H9 (cell line): ENCODE measurements at regions not wholly inside any gene's neighbourhood (a gene's known extent, or its start where the extent isn't known, plus 50 kb on each side); places are given as distances from the start of the nearest gene placed in this dataset.

Experiments used
- DNase-seq: peaks from one replicate; pipeline ENCODE4 v3.0.0-alpha.2; 2017
- H2AFZ ChIP-seq: one replicate; pipeline ENCODE4 v1.6.1; 2013; ENCODE audit warnings: mild to moderate bottlenecking, low read length, control low read depth, moderate library complexity
- H2AK5ac ChIP-seq: 2 replicates; pipeline ENCODE4 v1.6.1; 2013; ENCODE audit warnings: low read length, control low read depth, mixed read lengths; ENCODE audit not compliant: insufficient read length
- H2BK120ac ChIP-seq: one replicate; pipeline ENCODE4 v1.6.1; 2013; ENCODE audit warnings: low read depth, mild to moderate bottlenecking, low read length, control low read depth, inconsistent platforms; ENCODE audit not compliant: poor library complexity, severe bottlenecking
- H2BK12ac ChIP-seq: 2 replicates; pipeline ENCODE4 v1.6.1; 2013; ENCODE audit warnings: low read length, control low read depth, mixed read lengths, low read depth; ENCODE audit not compliant: insufficient read length
- H2BK15ac ChIP-seq: 2 replicates; pipeline ENCODE4 v1.6.1; 2013; ENCODE audit warnings: low read depth, low read length, control low read depth
- H2BK20ac ChIP-seq: one replicate; pipeline ENCODE4 v1.6.1; 2013; ENCODE audit warnings: low read depth, mild to moderate bottlenecking, low read length, control low read depth, inconsistent platforms; ENCODE audit not compliant: poor library complexity, severe bottlenecking
- H2BK5ac ChIP-seq: 2 replicates; pipeline ENCODE4 v1.6.1; 2013; ENCODE audit warnings: low read length, control low read depth, mixed read lengths; ENCODE audit not compliant: insufficient read length
- H3K14ac ChIP-seq: 2 replicates; pipeline ENCODE4 v1.6.1; 2013; ENCODE audit warnings: low read length, control low read depth; ENCODE audit not compliant: insufficient read depth
- H3K18ac ChIP-seq: 2 replicates; pipeline ENCODE4 v1.6.1; 2013; ENCODE audit warnings: low read depth, mild to moderate bottlenecking, mixed read lengths, low read length, control low read depth; ENCODE audit not compliant: insufficient read length
- H3K23ac ChIP-seq: 2 replicates; pipeline ENCODE4 v1.6.1; 2013; ENCODE audit warnings: low read length, control low read depth, mixed read lengths, low read depth; ENCODE audit not compliant: insufficient read length
- H3K23me2 ChIP-seq: 2 replicates; pipeline ENCODE4 v1.6.1; 2013; ENCODE audit warnings: low read depth, mild to moderate bottlenecking, mixed read lengths, low read length, control low read depth; ENCODE audit not compliant: insufficient read length, poor library complexity, severe bottlenecking
- H3K27ac ChIP-seq: 2 replicates; pipeline ENCODE4 v1.5.1; 2013; ENCODE audit warnings: low read length, control low read depth, mixed read lengths, low read depth; ENCODE audit not compliant: insufficient read length
- H3K27me3 ChIP-seq: 2 replicates; pipeline ENCODE4 v1.6.1; 2013; ENCODE audit warnings: low read length, control low read depth, inconsistent platforms; ENCODE audit not compliant: insufficient read depth
- H3K4ac ChIP-seq: 2 replicates; pipeline ENCODE4 v1.6.1; 2013; ENCODE audit warnings: low read depth, mild to moderate bottlenecking, control low read depth, inconsistent platforms, low read length, moderate library complexity
- H3K4me1 ChIP-seq: 2 replicates; pipeline ENCODE4 v1.6.1; 2013; ENCODE audit warnings: low read length, control low read depth, inconsistent platforms; ENCODE audit not compliant: insufficient read depth
- H3K4me2 ChIP-seq: 2 replicates; pipeline ENCODE4 v1.6.1; 2013; ENCODE audit warnings: low read length, control low read depth, mixed read lengths; ENCODE audit not compliant: insufficient read length, insufficient read depth
- H3K56ac ChIP-seq: 2 replicates; pipeline ENCODE4 v1.6.1; 2013; ENCODE audit warnings: low read depth, mild to moderate bottlenecking, mixed read lengths, low read length, control low read depth; ENCODE audit not compliant: insufficient read length
- H3K79me1 ChIP-seq: 2 replicates; pipeline ENCODE4 v1.6.1; 2013; ENCODE audit warnings: low read depth, mild to moderate bottlenecking, moderate library complexity, low read length, control low read depth, inconsistent platforms; ENCODE audit not compliant: insufficient read depth, poor library complexity, severe bottlenecking
- H3K79me2 ChIP-seq: 2 replicates; pipeline ENCODE4 v1.6.1; 2013; ENCODE audit warnings: low read length, control low read depth, inconsistent platforms; ENCODE audit not compliant: insufficient read depth
- H3K9ac ChIP-seq: 2 replicates; pipeline ENCODE4 v1.6.1; 2013; ENCODE audit warnings: low read length, control low read depth, mixed read lengths; ENCODE audit not compliant: insufficient read length; ENCODE audit errors: extremely low read depth
- H3K9me3 ChIP-seq: one replicate; pipeline ENCODE4 v1.6.1; 2013; ENCODE audit warnings: low read depth, low read length, inconsistent platforms; ENCODE audit not compliant: control insufficient read depth
- H3T11ph ChIP-seq: one replicate; pipeline ENCODE4 v1.6.1; 2013; ENCODE audit warnings: mild to moderate bottlenecking, low read length, control low read depth, inconsistent platforms
- H4K20me1 ChIP-seq: one replicate; pipeline ENCODE4 v1.6.1; 2013; ENCODE audit not compliant: control insufficient read depth, insufficient read length, insufficient read depth
- H4K5ac ChIP-seq: 2 replicates; pipeline ENCODE4 v1.6.1; 2013; ENCODE audit warnings: low read depth, mild to moderate bottlenecking, mixed read lengths, low read length, control low read depth; ENCODE audit not compliant: insufficient read length
- H4K8ac ChIP-seq: replicated peaks from 2 replicates; pipeline ENCODE4 v1.6.1; 2013; ENCODE audit warnings: low read length, control low read depth, mixed read lengths, low read depth; ENCODE audit not compliant: insufficient read length
- H4K91ac ChIP-seq: 2 replicates; pipeline ENCODE4 v1.6.1; 2013; ENCODE audit warnings: low read depth, mild to moderate bottlenecking, moderate library complexity, mixed read lengths, low read length, control low read depth; ENCODE audit not compliant: insufficient read length
- H3K27ac Mint-ChIP-seq, 3 experiments: 2 replicates in 2 of 3; 3 replicates in 1 of 3; pipeline ENCODE4 v1.8.0; 2020 to 2021; ENCODE audit warnings: mixed read lengths in 3 of 3, mild to moderate bottlenecking in 1 of 3, moderate library complexity in 1 of 3
- H3K27me3 Mint-ChIP-seq: 2 replicates; pipeline ENCODE4 v1.8.0; 2021; ENCODE audit warnings: low read depth, mild to moderate bottlenecking, moderate library complexity, mixed read lengths
- H3K36me3 Mint-ChIP-seq, 3 experiments: 2 replicates in 2 of 3; 3 replicates in 1 of 3; pipeline ENCODE4 v1.8.0; 2020 to 2021; ENCODE audit warnings: low read depth in 3 of 3, mixed read lengths in 3 of 3; ENCODE audit not compliant: insufficient read depth in 1 of 3
- H3K4me1 Mint-ChIP-seq, 2 experiments: 2 replicates each; pipeline ENCODE4 v1.8.0; 2020; ENCODE audit warnings: mixed read lengths in 2 of 2
- H3K4me3 Mint-ChIP-seq, 2 experiments: 2 replicates in 1 of 2; 3 replicates in 1 of 2; pipeline ENCODE4 v1.8.0; 2020 to 2021; ENCODE audit warnings: mild to moderate bottlenecking in 2 of 2, mixed read lengths in 2 of 2, moderate library complexity in 1 of 2
- H3K9me3 Mint-ChIP-seq, 2 experiments: 2 replicates in 1 of 2; 3 replicates in 1 of 2; pipeline ENCODE4 v1.8.0; 2020; ENCODE audit warnings: mild to moderate bottlenecking in 2 of 2, mixed read lengths in 2 of 2, moderate library complexity in 1 of 2
- CTCF ChIP-seq: fragments of 200-600 bp; sonication (generic); conservative IDR thresholded peaks from 3 replicates; pipeline ENCODE4 v1.8.0; 2021; ENCODE audit warnings: antibody characterized with exemption, mild to moderate bottlenecking
- WGBS: extraction: QIAGEN DNeasy Blood & Tissue Kit; methylation state at CpG from one replicate; pipeline ENCODE4 v1.1.7; 2013; ENCODE audit warnings: missing lambda C conversion rate, low lambda C conversion rate, mixed read lengths; ENCODE audit not compliant: insufficient read length; ENCODE audit errors: extremely low coverage; 5-methylcytosine and 5-hydroxymethylcytosine counted together

GRCh38 chr7:137080516-137081203, 212.2 kb downstream of the CHRM2 start:
- no peak for TF ChIP-seq CTCF
- H3K4me1 Mint-ChIP-seq, result no peaks in the 10 kb centered on the region
- H3T11ph ChIP-seq, result no peak overlapping the region

More at GRCh38 chr7:137080516-137081203, 212.2 kb downstream of the CHRM2 start:
- DNase-seq, result no peak
- Mint-ChIP-seq H3K36me3 (no peaks in the 10 kb centered on the region), H3K27ac (no peak overlapping the region), H3K4me3 (no peak overlapping the region), H3K27me3 (no peaks in the 10 kb centered on the region), H3K9me3 (no peaks in the 10 kb centered on the region)
- Histone ChIP-seq H2BK12ac (no peak overlapping the region), H3K4me1 (no peaks in the 10 kb centered on the region), H2AK5ac (no peak overlapping the region), H2AFZ (no peak overlapping the region), H3K4me2 (no peak overlapping the region), H3K9ac (no peak overlapping the region), H3K27ac (no peak overlapping the region), H4K91ac (no peak overlapping the region), H3K9me3 (no peaks in the 10 kb centered on the region), H3K79me1 (no peaks in the 10 kb centered on the region), H4K8ac (no peak overlapping the region), H2BK5ac (no peak overlapping the region), H2BK15ac (no peak overlapping the region), H4K20me1 (no peaks in the 10 kb centered on the region), H2BK120ac (no peak overlapping the region), H3K23ac (no peak overlapping the region), H3K4ac (no peak overlapping the region), H3K27me3 (no peaks in the 10 kb centered on the region), H2BK20ac (no peak overlapping the region), H3K56ac (no peak overlapping the region), H4K5ac (no peak overlapping the region), H3K79me2 (no peaks in the 10 kb centered on the region), H3K18ac (no peak overlapping the region), H3K23me2 (no peaks in the 10 kb centered on the region), H3K14ac (no peak overlapping the region)
- WGBS, result no CpG with 5 or more reads among the region's 5 CpGs
